ENCODE measurements at regions not wholly inside any gene's neighbourhood (a gene's known extent, or its start where the extent isn't known, plus 50 kb on each side); places are given as distances from the start of the nearest gene placed in this dataset.

GRCh38 chr2:128451084-128452023 lies 132.7 kb upstream of the HS6ST1 start:
- no peak for DNase-seq

GRCh38 chr2:128452024-128452411 lies 133.3 kb upstream of the HS6ST1 start:
- DNase-seq: no peak

GRCh38 chr2:128452536-128453530 lies 134.2 kb upstream of the HS6ST1 start:
- DNase-seq: no peak

- DNase-seq: no peak
These were observed 136.5 kb upstream of the HS6ST1 start for GRCh38 chr2:128454980-128455720.

- DNase-seq: no peak
These were observed 137.0 kb upstream of the HS6ST1 start for GRCh38 chr2:128455721-128456050.

- DNase-seq: no peak
These were observed 137.6 kb upstream of the HS6ST1 start for GRCh38 chr2:128456281-128456680.

- DNase-seq: no peak
These were observed 138.4 kb upstream of the HS6ST1 start for GRCh38 chr2:128457006-128457604.

GRCh38 chr2:128457716-128458115 lies 139.0 kb upstream of the HS6ST1 start:
- no peak for DNase-seq

- DNase-seq: no peak
These were observed 139.8 kb upstream of the HS6ST1 start for GRCh38 chr2:128458505-128458904.

- no peak for DNase-seq
These were observed 145.8 kb upstream of the HS6ST1 start for GRCh38 chr2:128464456-128464855.

GRCh38 chr2:128465246-128466170 lies 146.8 kb upstream of the HS6ST1 start:
- no peak for DNase-seq

- no peak for DNase-seq
These were observed 147.7 kb upstream of the HS6ST1 start for GRCh38 chr2:128466376-128466775.

GRCh38 chr2:128466776-128467175 lies 148.1 kb upstream of the HS6ST1 start:
- DNase-seq: no peak

- no peak for DNase-seq
These were observed 148.8 kb upstream of the HS6ST1 start for GRCh38 chr2:128467321-128467969.

- DNase-seq: no peak
These were observed 149.7 kb upstream of the HS6ST1 start for GRCh38 chr2:128468186-128468920.

GRCh38 chr2:128469203-128469602 lies 150.5 kb upstream of the HS6ST1 start:
- DNase-seq: no peak

- no peak for DNase-seq
These were observed 151.2 kb upstream of the HS6ST1 start for GRCh38 chr2:128469875-128470274.

GRCh38 chr2:128472789-128473174 lies 154.1 kb upstream of the HS6ST1 start:
- no peak for DNase-seq

GRCh38 chr2:128473175-128474035 lies 154.7 kb upstream of the HS6ST1 start:
- DNase-seq: peak; percentile 18 to 55

Measured in stimulated activated CD4-positive, alpha-beta T cell treated with anti-CD3 and anti-CD28 coated beads, Interleukin-2, amount 100 ng/mL, for 24 hours (primary cell).